H9 (cell line): ENCODE measurements at regions not wholly inside any gene's neighbourhood (a gene's known extent, or its start where the extent isn't known, plus 50 kb on each side); places are given as distances from the start of the nearest gene placed in this dataset.

Experiments used
- DNase-seq: peaks from one replicate; pipeline ENCODE4 v3.0.0-alpha.2; 2017
- H2AFZ ChIP-seq: one replicate; pipeline ENCODE4 v1.6.1; 2013; ENCODE audit warnings: mild to moderate bottlenecking, low read length, control low read depth, moderate library complexity
- H2AK5ac ChIP-seq: 2 replicates; pipeline ENCODE4 v1.6.1; 2013; ENCODE audit warnings: low read length, control low read depth, mixed read lengths; ENCODE audit not compliant: insufficient read length
- H2BK120ac ChIP-seq: one replicate; pipeline ENCODE4 v1.6.1; 2013; ENCODE audit warnings: low read depth, mild to moderate bottlenecking, low read length, control low read depth, inconsistent platforms; ENCODE audit not compliant: poor library complexity, severe bottlenecking
- H2BK12ac ChIP-seq: 2 replicates; pipeline ENCODE4 v1.6.1; 2013; ENCODE audit warnings: low read length, control low read depth, mixed read lengths, low read depth; ENCODE audit not compliant: insufficient read length
- H2BK15ac ChIP-seq: 2 replicates; pipeline ENCODE4 v1.6.1; 2013; ENCODE audit warnings: low read depth, low read length, control low read depth
- H2BK20ac ChIP-seq: one replicate; pipeline ENCODE4 v1.6.1; 2013; ENCODE audit warnings: low read depth, mild to moderate bottlenecking, low read length, control low read depth, inconsistent platforms; ENCODE audit not compliant: poor library complexity, severe bottlenecking
- H2BK5ac ChIP-seq: 2 replicates; pipeline ENCODE4 v1.6.1; 2013; ENCODE audit warnings: low read length, control low read depth, mixed read lengths; ENCODE audit not compliant: insufficient read length
- H3K14ac ChIP-seq: 2 replicates; pipeline ENCODE4 v1.6.1; 2013; ENCODE audit warnings: low read length, control low read depth; ENCODE audit not compliant: insufficient read depth
- H3K18ac ChIP-seq: 2 replicates; pipeline ENCODE4 v1.6.1; 2013; ENCODE audit warnings: low read depth, mild to moderate bottlenecking, mixed read lengths, low read length, control low read depth; ENCODE audit not compliant: insufficient read length
- H3K23ac ChIP-seq: 2 replicates; pipeline ENCODE4 v1.6.1; 2013; ENCODE audit warnings: low read length, control low read depth, mixed read lengths, low read depth; ENCODE audit not compliant: insufficient read length
- H3K23me2 ChIP-seq: 2 replicates; pipeline ENCODE4 v1.6.1; 2013; ENCODE audit warnings: low read depth, mild to moderate bottlenecking, mixed read lengths, low read length, control low read depth; ENCODE audit not compliant: insufficient read length, poor library complexity, severe bottlenecking
- H3K27ac ChIP-seq: 2 replicates; pipeline ENCODE4 v1.5.1; 2013; ENCODE audit warnings: low read length, control low read depth, mixed read lengths, low read depth; ENCODE audit not compliant: insufficient read length
- H3K27me3 ChIP-seq: 2 replicates; pipeline ENCODE4 v1.6.1; 2013; ENCODE audit warnings: low read length, control low read depth, inconsistent platforms; ENCODE audit not compliant: insufficient read depth
- H3K4ac ChIP-seq: 2 replicates; pipeline ENCODE4 v1.6.1; 2013; ENCODE audit warnings: low read depth, mild to moderate bottlenecking, control low read depth, inconsistent platforms, low read length, moderate library complexity
- H3K4me1 ChIP-seq: 2 replicates; pipeline ENCODE4 v1.6.1; 2013; ENCODE audit warnings: low read length, control low read depth, inconsistent platforms; ENCODE audit not compliant: insufficient read depth
- H3K4me2 ChIP-seq: 2 replicates; pipeline ENCODE4 v1.6.1; 2013; ENCODE audit warnings: low read length, control low read depth, mixed read lengths; ENCODE audit not compliant: insufficient read length, insufficient read depth
- H3K56ac ChIP-seq: 2 replicates; pipeline ENCODE4 v1.6.1; 2013; ENCODE audit warnings: low read depth, mild to moderate bottlenecking, mixed read lengths, low read length, control low read depth; ENCODE audit not compliant: insufficient read length
- H3K79me1 ChIP-seq: 2 replicates; pipeline ENCODE4 v1.6.1; 2013; ENCODE audit warnings: low read depth, mild to moderate bottlenecking, moderate library complexity, low read length, control low read depth, inconsistent platforms; ENCODE audit not compliant: insufficient read depth, poor library complexity, severe bottlenecking
- H3K79me2 ChIP-seq: 2 replicates; pipeline ENCODE4 v1.6.1; 2013; ENCODE audit warnings: low read length, control low read depth, inconsistent platforms; ENCODE audit not compliant: insufficient read depth
- H3K9ac ChIP-seq: 2 replicates; pipeline ENCODE4 v1.6.1; 2013; ENCODE audit warnings: low read length, control low read depth, mixed read lengths; ENCODE audit not compliant: insufficient read length; ENCODE audit errors: extremely low read depth
- H3K9me3 ChIP-seq: one replicate; pipeline ENCODE4 v1.6.1; 2013; ENCODE audit warnings: low read depth, low read length, inconsistent platforms; ENCODE audit not compliant: control insufficient read depth
- H3T11ph ChIP-seq: one replicate; pipeline ENCODE4 v1.6.1; 2013; ENCODE audit warnings: mild to moderate bottlenecking, low read length, control low read depth, inconsistent platforms
- H4K20me1 ChIP-seq: one replicate; pipeline ENCODE4 v1.6.1; 2013; ENCODE audit not compliant: control insufficient read depth, insufficient read length, insufficient read depth
- H4K5ac ChIP-seq: 2 replicates; pipeline ENCODE4 v1.6.1; 2013; ENCODE audit warnings: low read depth, mild to moderate bottlenecking, mixed read lengths, low read length, control low read depth; ENCODE audit not compliant: insufficient read length
- H4K8ac ChIP-seq: replicated peaks from 2 replicates; pipeline ENCODE4 v1.6.1; 2013; ENCODE audit warnings: low read length, control low read depth, mixed read lengths, low read depth; ENCODE audit not compliant: insufficient read length
- H4K91ac ChIP-seq: 2 replicates; pipeline ENCODE4 v1.6.1; 2013; ENCODE audit warnings: low read depth, mild to moderate bottlenecking, moderate library complexity, mixed read lengths, low read length, control low read depth; ENCODE audit not compliant: insufficient read length
- H3K27ac Mint-ChIP-seq, 3 experiments: 2 replicates in 2 of 3; 3 replicates in 1 of 3; pipeline ENCODE4 v1.8.0; 2020 to 2021; ENCODE audit warnings: mixed read lengths in 3 of 3, mild to moderate bottlenecking in 1 of 3, moderate library complexity in 1 of 3
- H3K27me3 Mint-ChIP-seq: 2 replicates; pipeline ENCODE4 v1.8.0; 2021; ENCODE audit warnings: low read depth, mild to moderate bottlenecking, moderate library complexity, mixed read lengths
- H3K36me3 Mint-ChIP-seq, 3 experiments: 2 replicates in 2 of 3; 3 replicates in 1 of 3; pipeline ENCODE4 v1.8.0; 2020 to 2021; ENCODE audit warnings: low read depth in 3 of 3, mixed read lengths in 3 of 3; ENCODE audit not compliant: insufficient read depth in 1 of 3
- H3K4me1 Mint-ChIP-seq, 2 experiments: 2 replicates each; pipeline ENCODE4 v1.8.0; 2020; ENCODE audit warnings: mixed read lengths in 2 of 2
- H3K4me3 Mint-ChIP-seq, 2 experiments: 2 replicates in 1 of 2; 3 replicates in 1 of 2; pipeline ENCODE4 v1.8.0; 2020 to 2021; ENCODE audit warnings: mild to moderate bottlenecking in 2 of 2, mixed read lengths in 2 of 2, moderate library complexity in 1 of 2
- H3K9me3 Mint-ChIP-seq, 2 experiments: 2 replicates in 1 of 2; 3 replicates in 1 of 2; pipeline ENCODE4 v1.8.0; 2020; ENCODE audit warnings: mild to moderate bottlenecking in 2 of 2, mixed read lengths in 2 of 2, moderate library complexity in 1 of 2
- TF ChIP-seq, protein P1 (sequence below): fragments of 200-600 bp; sonication (generic); conservative IDR thresholded peaks from 3 replicates; pipeline ENCODE4 v1.8.0; 2021; ENCODE audit warnings: antibody characterized with exemption, mild to moderate bottlenecking

DNA sequence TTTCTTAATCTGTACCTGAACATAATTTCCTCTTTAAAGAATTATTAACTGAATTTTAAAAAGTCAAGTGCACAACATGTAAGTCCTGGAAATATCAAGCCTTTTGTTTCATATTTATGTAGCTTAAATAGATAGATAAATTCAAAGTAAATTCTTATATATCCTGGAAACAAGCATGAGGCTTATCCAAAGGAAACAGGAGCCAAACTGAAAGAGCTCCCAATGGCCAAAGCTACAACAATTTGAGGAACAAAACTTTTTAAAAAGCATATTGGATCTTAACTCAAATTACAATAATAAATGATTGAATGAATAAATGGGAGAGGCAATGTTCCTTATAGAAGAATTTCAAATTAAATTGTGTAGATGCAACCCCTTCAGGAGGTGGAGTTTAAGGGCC, 679.1 kb downstream of the METTL4 start:
- H3K23ac ChIP-seq = no peak overlapping the region
- H4K5ac ChIP-seq = no peak overlapping the region
- no peak overlapping the region for H2BK5ac ChIP-seq
- H2BK12ac ChIP-seq = no peak overlapping the region
- Mint-ChIP-seq H3K4me1 (peaks cover 4 to 6% of the 10 kb centered on the region in 2 experiments), H3K27ac (no peak overlapping the region), H3K27me3 (no peaks in the 10 kb centered on the region), H3K36me3 (no peaks in the 10 kb centered on the region), H3K9me3 (no peaks in the 10 kb centered on the region), H3K4me3 (no peak overlapping the region)
- H4K20me1 ChIP-seq = no peaks in the 10 kb centered on the region
- no peak for DNase-seq
- no peak overlapping the region for H3K18ac ChIP-seq
- no peaks in the 10 kb centered on the region for H3K9me3 ChIP-seq
- no peak overlapping the region for H3T11ph ChIP-seq
- H4K91ac ChIP-seq = no peak overlapping the region
- H2AFZ ChIP-seq = no peak overlapping the region
- no peak overlapping the region for H3K4ac ChIP-seq
- no peak overlapping the region for H3K14ac ChIP-seq
- H3K9ac ChIP-seq = no peak overlapping the region
- no peak overlapping the region for H3K27ac ChIP-seq
- H3K79me1 ChIP-seq = no peaks in the 10 kb centered on the region
- no peak overlapping the region for H2BK120ac ChIP-seq
- H3K4me1 ChIP-seq = no peaks in the 10 kb centered on the region
- TF ChIP-seq, protein P1, sequence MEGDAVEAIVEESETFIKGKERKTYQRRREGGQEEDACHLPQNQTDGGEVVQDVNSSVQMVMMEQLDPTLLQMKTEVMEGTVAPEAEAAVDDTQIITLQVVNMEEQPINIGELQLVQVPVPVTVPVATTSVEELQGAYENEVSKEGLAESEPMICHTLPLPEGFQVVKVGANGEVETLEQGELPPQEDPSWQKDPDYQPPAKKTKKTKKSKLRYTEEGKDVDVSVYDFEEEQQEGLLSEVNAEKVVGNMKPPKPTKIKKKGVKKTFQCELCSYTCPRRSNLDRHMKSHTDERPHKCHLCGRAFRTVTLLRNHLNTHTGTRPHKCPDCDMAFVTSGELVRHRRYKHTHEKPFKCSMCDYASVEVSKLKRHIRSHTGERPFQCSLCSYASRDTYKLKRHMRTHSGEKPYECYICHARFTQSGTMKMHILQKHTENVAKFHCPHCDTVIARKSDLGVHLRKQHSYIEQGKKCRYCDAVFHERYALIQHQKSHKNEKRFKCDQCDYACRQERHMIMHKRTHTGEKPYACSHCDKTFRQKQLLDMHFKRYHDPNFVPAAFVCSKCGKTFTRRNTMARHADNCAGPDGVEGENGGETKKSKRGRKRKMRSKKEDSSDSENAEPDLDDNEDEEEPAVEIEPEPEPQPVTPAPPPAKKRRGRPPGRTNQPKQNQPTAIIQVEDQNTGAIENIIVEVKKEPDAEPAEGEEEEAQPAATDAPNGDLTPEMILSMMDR = no peak
- no peaks in the 10 kb centered on the region for H3K79me2 ChIP-seq
- no peaks in the 10 kb centered on the region for H3K27me3 ChIP-seq
- H3K23me2 ChIP-seq = no peaks in the 10 kb centered on the region
- no peak overlapping the region for H2AK5ac ChIP-seq
- no peak overlapping the region for H3K56ac ChIP-seq
- no peak overlapping the region for H2BK15ac ChIP-seq
- no peak overlapping the region for H4K8ac ChIP-seq
- no peak overlapping the region for H3K4me2 ChIP-seq
- H2BK20ac ChIP-seq = no peak overlapping the region
